ENCODE measurements at regions not wholly inside any gene's neighbourhood (a gene's known extent, or its start where the extent isn't known, plus 50 kb on each side); places are given as distances from the start of the nearest gene placed in this dataset.
"Not testable (repeated sequence)": the region's sequence is repeated elsewhere in the genome, so short reads cannot be mapped to it uniquely, and the experiment has no call there.

DNA sequence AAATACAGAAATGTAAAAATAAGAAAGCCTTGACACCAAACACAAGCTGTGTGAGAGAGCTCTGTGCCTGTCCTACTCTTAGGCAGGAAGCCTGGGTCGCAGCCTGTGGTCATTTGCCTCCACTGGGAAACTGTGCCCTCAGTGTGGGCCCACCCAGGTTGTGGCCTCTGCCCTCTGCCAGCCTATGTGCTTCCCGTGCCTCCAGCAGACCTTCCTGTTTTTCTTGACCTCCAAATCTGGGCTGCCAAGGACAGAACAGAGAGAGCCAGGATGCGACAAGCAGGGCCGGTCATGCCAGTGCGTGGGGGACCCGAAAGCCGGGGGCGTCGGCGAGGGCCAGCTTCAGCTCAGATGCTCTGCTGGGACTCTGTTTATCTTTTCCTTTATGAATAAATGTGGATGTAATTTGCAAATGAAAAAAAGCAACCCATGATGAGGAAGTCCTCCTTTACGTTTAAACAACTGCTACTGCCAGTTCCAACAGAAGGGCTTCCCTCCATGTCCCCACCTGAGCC lies 189.2 kb upstream of the EXOC2 start:
- no peak for DNase-seq

GRCh38 chr6:878179-878578 lies 185.2 kb upstream of the EXOC2 start:
- no peak for DNase-seq

- no peak for DNase-seq
These were observed 182.1 kb upstream of the EXOC2 start for GRCh38 chr6:875012-875411.

GRCh38 chr6:872570-873125 lies 179.7 kb upstream of the EXOC2 start:
- DNase-seq = no peak

- no peak for DNase-seq
These were observed 178.6 kb upstream of the EXOC2 start for GRCh38 chr6:871503-871902.

DNA sequence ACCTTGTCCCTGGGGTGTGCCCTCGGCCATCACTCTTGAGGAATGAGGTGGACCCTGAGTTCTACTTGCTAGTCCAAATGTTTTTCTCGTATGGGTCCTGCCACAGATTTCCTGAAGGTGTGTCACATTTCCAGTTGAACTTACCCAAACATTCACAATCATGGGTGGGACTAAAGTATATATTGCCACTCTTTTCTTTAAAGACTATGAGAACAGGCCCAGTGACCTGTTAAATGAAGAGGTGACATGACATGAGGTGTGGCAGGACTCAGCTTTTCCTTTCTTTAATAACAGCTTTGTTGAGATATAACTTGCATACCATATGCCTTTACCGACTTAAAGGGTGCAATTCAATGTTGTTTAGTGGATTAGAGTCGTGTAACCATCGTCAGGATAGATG lies 177.2 kb upstream of the EXOC2 start:
- no peak for DNase-seq

DNA sequence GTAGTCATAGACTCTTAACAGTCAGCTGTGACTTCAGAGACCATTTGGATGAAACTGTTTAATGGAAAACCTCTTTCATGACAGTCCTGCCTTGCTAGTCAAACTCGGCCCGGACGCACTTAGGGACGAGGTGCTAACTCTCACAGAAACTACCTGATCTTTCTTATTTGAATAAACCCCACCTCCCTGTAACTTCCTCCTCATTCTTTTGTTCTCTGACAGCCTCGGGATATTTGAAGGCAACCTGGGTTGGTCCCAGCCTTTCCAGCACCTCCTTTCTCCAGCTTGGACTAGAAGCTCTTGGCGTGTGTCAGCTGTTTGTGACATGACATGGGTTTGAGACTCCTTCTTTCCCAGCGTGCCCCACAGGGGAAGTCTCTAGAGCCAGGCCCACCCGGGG lies 175.3 kb upstream of the EXOC2 start:
- no peak for DNase-seq

DNA sequence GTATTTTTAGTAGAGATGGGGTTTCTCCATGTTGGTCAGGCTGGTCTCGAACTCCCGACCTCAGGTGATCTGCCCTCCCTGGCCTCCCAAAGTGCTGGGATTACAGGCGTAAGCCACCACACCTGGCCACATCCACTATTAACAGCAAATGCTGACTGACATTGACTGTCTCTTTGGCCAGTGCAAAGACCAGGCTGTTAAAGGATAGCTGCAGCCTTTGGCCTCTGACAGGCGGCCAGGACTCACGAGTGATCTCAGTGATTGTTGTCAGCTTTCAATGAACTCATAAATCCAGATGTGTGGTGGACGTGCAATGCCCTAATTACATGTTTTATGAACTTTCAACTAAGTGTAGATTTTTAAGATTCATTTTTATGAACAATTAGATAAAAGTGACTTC lies 174.4 kb upstream of the EXOC2 start:
- no peak for DNase-seq

DNA sequence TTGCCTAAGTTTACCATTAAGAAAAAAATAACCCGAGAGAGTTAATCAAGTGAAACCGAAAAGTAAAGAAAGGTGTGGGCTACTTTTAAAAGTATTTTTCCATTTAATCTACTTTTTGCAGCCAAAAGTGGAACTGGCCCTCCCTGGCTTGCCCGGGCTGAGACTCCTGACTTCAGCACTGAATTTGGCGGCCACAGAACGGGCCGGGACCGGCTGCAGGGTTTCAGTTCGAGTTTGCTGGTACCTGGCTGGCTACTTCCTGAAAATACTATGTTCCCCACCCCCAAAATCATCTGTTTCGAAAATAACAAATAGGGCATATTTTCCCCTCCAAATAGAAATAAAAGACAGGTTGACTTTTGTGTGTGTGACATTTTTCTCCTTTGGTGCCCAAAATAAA lies 173.4 kb upstream of the EXOC2 start:
- DNase-seq = no peak

- DNase-seq = no peak
These were observed 172.9 kb upstream of the EXOC2 start for GRCh38 chr6:865846-866245.

DNA sequence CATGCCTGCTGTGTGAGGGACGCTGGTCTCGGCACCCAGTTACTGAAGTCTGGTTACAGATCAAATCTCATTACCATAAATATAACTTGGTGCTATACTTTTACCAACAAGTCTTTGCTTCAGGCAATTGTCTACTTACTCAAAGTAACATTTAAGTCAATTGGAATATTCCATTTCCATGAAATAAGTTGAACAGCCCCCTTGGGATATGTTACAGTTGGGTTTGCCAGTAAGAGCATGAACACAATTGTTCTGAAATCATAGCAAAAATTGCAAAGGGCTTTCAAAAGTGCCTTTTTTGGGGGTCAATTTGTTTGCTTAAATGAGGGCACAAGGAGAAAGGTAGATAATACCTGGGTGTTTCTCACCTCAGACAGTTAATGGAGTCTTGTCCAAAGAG lies 170.9 kb upstream of the EXOC2 start:
- DNase-seq = no peak

GRCh38 chr6:863127-863526 lies 170.2 kb upstream of the EXOC2 start:
- DNase-seq = not testable (repeated sequence)

DNA sequence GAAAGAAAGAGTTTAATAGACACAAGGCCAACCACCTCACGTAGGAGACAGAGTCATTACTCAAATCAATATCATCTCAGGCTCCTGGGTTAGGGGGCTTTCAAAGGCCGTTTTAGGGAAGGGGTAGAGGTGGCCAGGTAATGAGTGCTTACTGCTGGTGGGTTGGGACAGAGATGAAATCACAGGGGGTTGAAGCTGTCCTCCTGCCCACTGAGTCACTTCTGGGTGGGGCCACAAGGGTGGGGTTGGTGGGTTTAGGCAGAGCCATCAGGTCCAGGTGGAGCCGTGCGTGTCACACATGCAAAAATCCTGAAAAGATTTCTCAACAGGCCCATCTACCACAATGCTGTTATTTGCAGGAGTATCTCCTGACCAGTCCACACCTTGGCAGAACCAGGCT lies 167.0 kb upstream of the EXOC2 start:
- no peak for DNase-seq

GRCh38 chr6:854406-855118 lies 161.6 kb upstream of the EXOC2 start:
- no peak for DNase-seq

DNA sequence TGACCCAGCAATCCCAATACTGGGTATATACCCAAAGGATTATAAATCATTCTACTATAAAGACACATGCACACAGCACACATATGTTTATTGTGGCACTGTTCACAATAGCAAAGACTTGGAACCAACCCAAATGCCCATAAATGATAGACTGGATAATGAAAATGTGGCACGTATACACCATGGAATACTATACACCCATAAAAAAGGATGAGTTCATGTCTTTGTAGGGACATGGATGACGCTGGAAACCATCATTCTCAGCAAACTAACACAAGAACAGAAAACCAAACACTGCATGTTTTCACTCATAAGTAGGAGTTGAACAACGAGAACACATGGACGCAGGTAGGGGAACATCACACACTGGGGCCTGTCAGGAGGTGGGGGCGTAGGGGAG lies 159.3 kb upstream of the EXOC2 start:
- DNase-seq = not testable (repeated sequence)

- no peak for DNase-seq
These were observed 156.2 kb upstream of the EXOC2 start for GRCh38 chr6:849075-849506.

DNA sequence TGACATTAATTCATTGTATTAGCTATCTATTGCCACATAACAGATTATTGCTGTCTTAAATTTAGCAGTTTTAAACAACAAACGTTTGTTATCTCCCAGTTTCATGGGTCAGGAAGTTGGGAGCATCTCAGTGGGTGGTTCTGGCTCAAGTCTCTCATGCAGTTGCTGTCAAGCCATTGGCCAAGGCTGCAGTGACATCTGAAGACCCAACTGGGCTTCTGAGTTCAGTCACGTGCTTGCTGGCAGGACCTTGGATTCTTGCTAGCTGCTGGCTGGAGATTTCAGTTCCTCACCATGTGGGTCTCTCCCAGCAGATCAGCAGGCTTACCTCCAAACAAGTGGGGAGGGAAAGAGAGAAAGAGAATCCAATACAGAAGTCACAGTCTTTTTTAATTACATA lies 152.6 kb upstream of the EXOC2 start:
- DNase-seq = no peak

GRCh38 chr6:845101-845500 lies 152.2 kb upstream of the EXOC2 start:
- no peak for DNase-seq

DNA sequence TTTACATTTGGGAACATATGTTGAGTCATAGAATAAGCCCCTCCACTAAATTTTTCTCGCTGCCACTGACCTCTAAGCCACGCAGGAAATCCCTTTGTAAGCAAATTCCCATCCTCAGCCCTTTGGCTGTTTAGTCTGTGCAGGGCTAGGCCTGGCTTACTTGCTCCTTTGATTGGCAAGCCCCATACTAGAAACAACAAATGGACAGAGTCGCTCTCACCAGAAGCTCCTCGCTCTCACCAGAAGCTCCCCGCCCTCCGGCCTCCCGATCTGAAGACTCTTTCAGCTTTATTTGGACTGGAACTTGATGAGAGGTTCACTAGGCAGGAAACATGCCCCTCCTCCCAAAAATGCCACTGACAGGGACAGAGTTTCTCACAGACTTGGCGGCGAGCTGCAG lies 149.2 kb upstream of the EXOC2 start:
- DNase-seq = no peak

DNA sequence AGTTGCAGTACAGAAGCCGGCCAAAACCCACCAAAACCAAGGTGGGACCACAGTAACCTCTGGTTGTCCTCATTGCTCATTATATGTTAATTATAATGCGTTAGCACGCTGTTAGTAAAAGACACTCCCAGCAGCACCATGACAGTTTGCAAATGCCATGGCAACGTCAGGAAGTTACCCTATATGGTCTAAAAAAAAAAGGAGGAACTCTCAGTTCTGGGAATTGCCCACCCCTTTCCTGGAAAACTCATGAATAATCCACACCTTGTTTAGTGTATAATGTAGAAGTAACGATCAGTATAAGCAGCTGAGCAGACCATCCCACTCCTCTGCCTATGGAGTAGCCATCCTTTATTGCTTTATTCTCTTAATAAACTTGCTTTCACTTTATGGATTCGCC lies 148.6 kb upstream of the EXOC2 start:
- no peak for DNase-seq

DNA sequence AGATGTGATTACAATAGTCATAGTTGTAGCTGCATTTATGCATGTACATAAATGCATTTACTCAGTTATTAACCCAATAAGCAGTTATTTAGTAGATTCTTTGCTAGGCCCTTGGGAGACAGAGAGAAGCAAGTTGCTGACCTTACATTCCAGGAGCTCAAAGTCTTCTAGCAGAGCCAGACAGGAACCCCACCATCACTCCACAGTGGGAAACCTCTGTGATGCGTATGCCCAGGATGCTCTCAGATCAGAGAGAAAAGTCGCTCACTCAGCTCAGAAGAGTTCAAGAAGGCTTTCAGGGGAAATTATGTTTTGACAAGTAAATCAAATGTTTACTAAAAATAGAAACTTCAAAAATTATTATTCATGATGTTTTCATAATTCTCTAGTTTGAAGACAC lies 146.3 kb upstream of the EXOC2 start:
- no peak for DNase-seq

DNA sequence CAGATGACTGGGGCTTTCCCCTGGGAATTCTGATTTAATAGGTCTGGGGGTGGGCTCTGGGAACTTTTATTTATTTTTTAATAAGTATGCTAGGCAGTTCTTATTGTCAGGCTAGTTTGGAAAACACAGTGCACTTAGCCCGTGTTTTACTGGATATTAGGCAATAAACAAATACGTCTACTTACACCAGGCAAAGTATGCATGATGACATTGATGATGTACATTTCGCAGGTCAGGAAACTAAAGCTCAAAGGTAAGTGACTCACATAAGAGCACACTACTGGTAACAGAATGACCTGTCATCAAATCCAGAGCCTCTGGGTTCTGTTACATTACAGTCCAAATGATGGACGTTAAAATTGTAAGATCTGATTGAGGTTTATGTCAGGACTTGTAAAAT lies 144.4 kb upstream of the EXOC2 start:
- no peak for DNase-seq

DNA sequence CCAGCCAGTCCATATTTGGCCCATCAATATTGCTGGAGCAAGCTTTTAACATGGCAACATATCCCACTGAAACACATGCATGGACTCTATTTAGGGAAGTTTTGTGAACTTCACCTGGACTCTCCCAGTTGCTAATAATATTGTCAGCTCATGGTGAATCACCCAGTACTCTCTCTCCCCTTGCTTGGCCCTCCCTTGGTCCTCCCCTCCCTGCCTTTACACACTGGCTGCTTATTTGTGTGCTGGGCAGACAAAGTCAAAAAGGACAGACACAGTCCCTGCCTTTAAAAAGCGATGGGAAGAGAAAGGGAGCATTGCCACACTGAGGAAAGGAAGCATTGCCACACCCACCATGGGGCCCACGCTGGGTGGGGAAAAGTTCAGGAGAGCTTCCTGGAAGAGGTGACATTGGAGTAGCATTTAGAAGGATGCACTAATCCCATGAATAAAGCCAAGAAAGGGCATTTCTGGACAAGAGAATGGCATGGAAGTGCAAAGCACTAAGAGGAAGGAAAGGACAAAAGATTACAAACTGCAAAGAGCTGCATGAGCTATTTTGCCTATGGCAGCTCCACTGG lies 143.4 kb upstream of the EXOC2 start:
- DNase-seq = no peak

DNA sequence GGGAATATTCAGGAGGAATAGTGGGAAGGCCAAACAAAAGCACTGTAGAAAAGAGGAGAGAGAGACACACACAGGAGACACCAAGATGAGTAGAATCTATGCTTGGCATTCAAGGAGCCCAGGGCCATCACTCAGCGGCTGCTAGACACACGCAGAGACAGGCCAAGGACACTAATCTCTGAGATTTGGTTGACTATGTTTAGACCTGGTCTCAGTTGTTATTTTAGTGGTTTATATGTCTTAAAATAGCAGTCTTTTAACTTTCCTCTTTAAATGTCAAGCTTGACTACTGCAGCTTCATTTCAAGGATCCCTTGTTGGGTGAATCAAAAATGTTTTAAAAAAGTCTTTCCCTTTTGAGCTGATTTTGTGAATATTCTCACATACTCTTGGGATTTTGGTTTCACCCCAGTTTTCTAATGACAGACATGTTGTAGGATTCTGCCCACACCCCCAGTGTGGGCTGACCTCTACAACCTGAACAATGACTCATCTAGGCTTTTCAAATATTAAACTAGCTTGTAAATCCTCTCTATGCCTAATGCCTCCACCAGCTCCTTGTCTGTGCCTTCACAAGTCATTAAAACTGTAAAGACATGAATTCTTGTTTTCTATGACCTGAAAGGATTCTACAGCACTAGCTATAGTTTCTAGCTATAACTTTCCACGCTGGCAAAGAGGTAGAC lies 142.7 kb upstream of the EXOC2 start:
- DNase-seq = no peak
